ENCODE measurements at regions not wholly inside any gene's neighbourhood (a gene's known extent, or its start where the extent isn't known, plus 50 kb on each side); places are given as distances from the start of the nearest gene placed in this dataset.

- Histone ChIP-seq H4K20me1 (ENCODE audit: insufficient read depth, low read length) (no peaks in the 10 kb centered on the region), H3K4me2 (ENCODE audit: low read length) (no peak overlapping the region), H3K36me3 (ENCODE audit: insufficient read depth, low read length) (no peaks in the 10 kb centered on the region), H3K27ac (ENCODE audit: low read depth, low read length, poor library complexity, severe bottlenecking) (no peak overlapping the region), H3K4me1 (ENCODE audit: insufficient read depth, low read length, poor library complexity, severe bottlenecking) (no peaks in the 10 kb centered on the region), H3K4me3 (ENCODE audit: low read depth, low read length, poor library complexity, severe bottlenecking) (no peak overlapping the region), H3K9me3 (ENCODE audit: low read length) (no peaks in the 10 kb centered on the region), H3K9me2 (ENCODE audit: insufficient read depth, low read length) (no peaks in the 10 kb centered on the region), H3K79me2 (ENCODE audit: insufficient read depth, low read depth, low read length) (no peaks in the 10 kb centered on the region), H2AFZ (ENCODE audit: low read length) (no peak overlapping the region)
- BruUV-seq (replicated peaks), result no TSS peak
- TF ChIP-seq CTCF (conservative IDR thresholded peaks at IDR 0.05; ENCODE audit: low read length), result no peak
- TF ChIP-seq EZH2phosphoT487 (IDR thresholded peaks at IDR 0.05; ENCODE audit: borderline replicate concordance, low read depth, low read length), result no peak
- ChIA-PET CTCF (ENCODE audit: unreplicated experiment) (no interaction called here), POLR2A (no interaction called here)
- intact Hi-C loops (cut with micrococcal nuclease; ENCODE audit: unreplicated experiment), result no loop called here
- no peak for DNase-seq (ENCODE audit: low spot score)
Observed at GRCh38 chr12:27133022-27133590, 50.7 kb upstream of the C12orf71 start.

- no peaks in the 10 kb centered on the region for H3K36me3 ChIP-seq (ENCODE audit: insufficient read depth, low read length)
- no peak for TF ChIP-seq CTCF (conservative IDR thresholded peaks at IDR 0.05; ENCODE audit: low read length)
- TF ChIP-seq EZH2phosphoT487 (IDR thresholded peaks at IDR 0.05; ENCODE audit: borderline replicate concordance, low read depth, low read length), result no peak
- H3K79me2 ChIP-seq (ENCODE audit: insufficient read depth, low read depth, low read length), result no peaks in the 10 kb centered on the region
- intact Hi-C loops (cut with micrococcal nuclease; ENCODE audit: unreplicated experiment), result loop anchor here (5.0 kb wide), 2 partner anchors 103 to 123 kb away; no protein-coding TSS in a partner anchor
- DNase-seq (ENCODE audit: low spot score), result no peak
- ChIA-PET CTCF (ENCODE audit: unreplicated experiment) (no interaction called here), POLR2A (interaction anchor here (0.6 kb wide), 1 partner anchor 1445 kb away, joined by 3 read pairs; no protein-coding TSS in a partner anchor)
- BruUV-seq (replicated peaks), result no TSS peak
- no peaks in the 10 kb centered on the region for H4K20me1 ChIP-seq (ENCODE audit: insufficient read depth, low read length)
- H3K4me1 ChIP-seq (ENCODE audit: insufficient read depth, low read length, poor library complexity, severe bottlenecking), result no peaks in the 10 kb centered on the region
- no peak overlapping the region for H3K4me3 ChIP-seq (ENCODE audit: low read depth, low read length, poor library complexity, severe bottlenecking)
- no peak overlapping the region for H3K4me2 ChIP-seq (ENCODE audit: low read length)
- H3K27ac ChIP-seq (ENCODE audit: low read depth, low read length, poor library complexity, severe bottlenecking), result no peak overlapping the region
- no peaks in the 10 kb centered on the region for H3K9me2 ChIP-seq (ENCODE audit: insufficient read depth, low read length)
- no peaks in the 10 kb centered on the region for H3K9me3 ChIP-seq (ENCODE audit: low read length)
- H2AFZ ChIP-seq (ENCODE audit: low read length), result no peak overlapping the region
Observed at GRCh38 chr12:27140478-27140969, 58.1 kb upstream of the C12orf71 start.

- Histone ChIP-seq H3K9me2 (ENCODE audit: insufficient read depth, low read length) (no peaks in the 10 kb centered on the region), H3K9me3 (ENCODE audit: low read length) (no peaks in the 10 kb centered on the region), H4K20me1 (ENCODE audit: insufficient read depth, low read length) (no peaks in the 10 kb centered on the region), H3K27ac (ENCODE audit: low read depth, low read length, poor library complexity, severe bottlenecking) (no peak overlapping the region), H3K4me3 (ENCODE audit: low read depth, low read length, poor library complexity, severe bottlenecking) (no peak overlapping the region), H3K4me2 (ENCODE audit: low read length) (no peak overlapping the region), H3K36me3 (ENCODE audit: insufficient read depth, low read length) (no peaks in the 10 kb centered on the region), H3K4me1 (ENCODE audit: insufficient read depth, low read length, poor library complexity, severe bottlenecking) (no peaks in the 10 kb centered on the region), H3K79me2 (ENCODE audit: insufficient read depth, low read depth, low read length) (no peaks in the 10 kb centered on the region), H2AFZ (ENCODE audit: low read length) (no peak overlapping the region)
- peak; percentile 57 for DNase-seq (ENCODE audit: low spot score)
- no TSS peak for BruUV-seq (replicated peaks)
- POLR2A ChIA-PET, result no interaction called here
- intact Hi-C loops (cut with micrococcal nuclease; ENCODE audit: unreplicated experiment), result loop anchor here (2.0 to 5.0 kb wide), 3 partner anchors 105 to 165 kb away; no protein-coding TSS in a partner anchor
- TF ChIP-seq EZH2phosphoT487 (IDR thresholded peaks at IDR 0.05; ENCODE audit: borderline replicate concordance, low read depth, low read length) (no peak), CTCF (conservative IDR thresholded peaks at IDR 0.05; ENCODE audit: low read length) (peak; percentile 97)
- CTCF ChIA-PET (ENCODE audit: unreplicated experiment), result no interaction called here
Observed at GRCh38 chr12:27142101-27142721, 59.8 kb upstream of the C12orf71 start.
